22Rv1 (cell line): ENCODE measurements at regions not wholly inside any gene's neighbourhood (a gene's known extent, or its start where the extent isn't known, plus 50 kb on each side); places are given as distances from the start of the nearest gene placed in this dataset.

Experiments
- H3K27ac ChIP-seq: fragments of 450-650 bp; 2 replicates; pipeline ENCODE4 v1.5.1; 2017
- ZFX ChIP-seq: fragments of 450-650 bp; IDR thresholded peaks from 2 replicates; pipeline ENCODE4 v1.6.1; 2017; ENCODE audit warnings: antibody characterized with exemption, borderline replicate concordance
- TF ChIP-seq, protein P1 (sequence below): fragments of 450-650 bp; IDR thresholded peaks from 2 replicates; pipeline ENCODE4 v1.5.1; 2017; ENCODE audit warnings: mild to moderate bottlenecking

GRCh38 chr11:56883371-56883987 is 105.2 kb upstream of the OR5AK2 start:
- TF ChIP-seq, protein P1, sequence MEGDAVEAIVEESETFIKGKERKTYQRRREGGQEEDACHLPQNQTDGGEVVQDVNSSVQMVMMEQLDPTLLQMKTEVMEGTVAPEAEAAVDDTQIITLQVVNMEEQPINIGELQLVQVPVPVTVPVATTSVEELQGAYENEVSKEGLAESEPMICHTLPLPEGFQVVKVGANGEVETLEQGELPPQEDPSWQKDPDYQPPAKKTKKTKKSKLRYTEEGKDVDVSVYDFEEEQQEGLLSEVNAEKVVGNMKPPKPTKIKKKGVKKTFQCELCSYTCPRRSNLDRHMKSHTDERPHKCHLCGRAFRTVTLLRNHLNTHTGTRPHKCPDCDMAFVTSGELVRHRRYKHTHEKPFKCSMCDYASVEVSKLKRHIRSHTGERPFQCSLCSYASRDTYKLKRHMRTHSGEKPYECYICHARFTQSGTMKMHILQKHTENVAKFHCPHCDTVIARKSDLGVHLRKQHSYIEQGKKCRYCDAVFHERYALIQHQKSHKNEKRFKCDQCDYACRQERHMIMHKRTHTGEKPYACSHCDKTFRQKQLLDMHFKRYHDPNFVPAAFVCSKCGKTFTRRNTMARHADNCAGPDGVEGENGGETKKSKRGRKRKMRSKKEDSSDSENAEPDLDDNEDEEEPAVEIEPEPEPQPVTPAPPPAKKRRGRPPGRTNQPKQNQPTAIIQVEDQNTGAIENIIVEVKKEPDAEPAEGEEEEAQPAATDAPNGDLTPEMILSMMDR, result no peak
- H3K27ac ChIP-seq, result no peak overlapping the region

DNA sequence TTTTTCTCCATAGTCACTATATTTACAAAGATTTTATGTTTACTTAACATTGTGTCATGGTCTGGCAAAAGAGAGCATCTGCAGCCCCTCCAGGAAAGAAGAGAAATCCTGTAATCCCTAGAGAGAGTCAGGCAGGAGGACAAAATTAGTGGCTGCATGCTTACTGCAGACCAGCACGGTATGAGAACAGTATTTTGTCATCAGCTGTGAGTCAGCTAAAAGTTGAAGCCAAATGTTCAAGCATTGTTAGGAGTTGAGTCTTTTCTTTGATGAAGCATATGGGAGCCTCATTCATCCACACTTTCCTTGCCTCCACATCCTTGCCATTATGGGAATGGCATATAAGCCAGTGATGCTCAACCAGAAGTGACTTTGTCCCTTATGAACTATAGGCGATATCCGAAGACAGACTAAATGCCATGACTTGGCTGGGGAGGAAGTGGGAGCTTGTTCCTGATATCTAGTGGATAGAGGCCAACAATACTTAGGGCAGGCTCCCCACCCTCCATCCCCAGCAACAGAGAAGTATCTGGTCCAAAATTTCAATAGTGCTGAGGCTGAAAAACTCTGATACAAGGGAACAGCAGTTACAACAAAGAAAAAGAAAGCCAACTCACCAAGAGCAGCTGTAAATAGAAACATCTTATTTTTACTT is 112.0 kb upstream of the OR5AK2 start:
- TF ChIP-seq, protein P1, result no peak
- no peak for TF ChIP-seq ZFX
- no peak overlapping the region for H3K27ac ChIP-seq

- H3K27ac ChIP-seq, result no peak overlapping the region
- no peak for TF ChIP-seq ZFX
- TF ChIP-seq, protein P1, result no peak
Measured at GRCh38 chr11:56855217-56855616, 106.7 kb upstream of the OR9G4 start.

GRCh38 chr11:56852131-56852530 is 103.6 kb upstream of the OR9G4 start:
- no peak overlapping the region for H3K27ac ChIP-seq
- TF ChIP-seq, protein P1, result no peak
- no peak for TF ChIP-seq ZFX

GRCh38 chr11:56849852-56850251 is 101.4 kb upstream of the OR9G4 start:
- TF ChIP-seq, protein P1, result no peak
- TF ChIP-seq ZFX, result no peak
- no peak overlapping the region for H3K27ac ChIP-seq

DNA sequence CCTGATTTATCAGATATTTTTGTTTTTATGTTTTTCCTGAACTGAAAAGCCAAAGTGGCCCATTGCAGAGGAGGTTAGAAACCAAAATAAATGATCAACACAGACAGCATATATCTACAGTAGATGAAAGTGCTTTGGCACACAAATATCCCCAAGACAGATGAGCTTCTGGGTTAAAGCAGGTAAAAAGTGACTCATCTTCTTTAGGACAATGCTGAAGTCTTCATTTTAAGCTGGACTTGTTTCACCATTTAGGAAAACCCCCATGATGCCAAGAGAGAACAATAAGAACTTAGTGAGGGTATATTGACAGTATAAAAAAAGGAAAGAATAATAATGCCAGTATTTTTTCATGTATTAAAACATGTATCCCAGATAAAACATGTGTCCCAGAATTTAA is 100.8 kb upstream of the OR9G4 start:
- no peak overlapping the region for H3K27ac ChIP-seq
- no peak for TF ChIP-seq ZFX
- TF ChIP-seq, protein P1, result no peak

DNA sequence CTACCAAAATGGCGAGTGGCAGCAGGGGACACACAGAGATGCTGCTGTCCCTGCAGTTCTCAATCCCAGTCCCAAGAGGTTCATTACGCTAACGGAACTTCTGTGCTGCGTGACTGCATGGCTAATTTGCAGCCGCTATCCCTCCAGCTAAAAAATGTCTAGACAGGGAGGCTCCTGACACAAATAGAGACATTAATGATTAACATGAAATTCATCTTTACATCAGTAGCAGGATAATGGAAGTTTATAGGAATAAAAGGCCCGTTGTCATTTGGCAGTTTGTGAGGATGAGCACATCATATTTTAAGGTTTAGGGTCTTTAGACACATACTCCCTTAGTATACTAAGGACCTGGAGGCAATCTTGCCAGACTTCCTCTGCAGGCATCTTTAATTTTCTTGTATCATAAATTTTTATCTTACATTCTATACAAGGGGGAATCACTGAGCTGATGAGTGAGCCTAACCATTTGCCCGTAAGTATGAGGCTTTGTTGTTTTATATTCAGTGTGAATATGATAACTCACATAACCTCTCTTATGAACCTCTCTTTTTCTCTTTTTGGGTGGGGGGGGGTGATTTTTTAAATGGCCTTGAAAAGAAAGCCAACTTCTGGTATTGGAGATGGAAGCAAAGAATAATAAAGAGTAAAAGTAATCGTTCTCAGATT is 99.8 kb upstream of the OR9G4 start:
- H3K27ac ChIP-seq, result no peak overlapping the region
- TF ChIP-seq ZFX, result no peak
- TF ChIP-seq, protein P1, result no peak
